ENCODE measurements at regions not wholly inside any gene's neighbourhood (a gene's known extent, or its start where the extent isn't known, plus 50 kb on each side); places are given as distances from the start of the nearest gene placed in this dataset.

- no peak overlapping the region for H2BK15ac ChIP-seq (ENCODE audit: low read length)
- H3K18ac ChIP-seq (ENCODE audit: extremely low read depth, low read length): no peak overlapping the region
- 40% methylated on average over 4 of the region's 4 CpGs; no CpG with 5 or more reads in 1 of the 2 experiments for WGBS, 2 experiments (ENCODE audit: extremely low coverage in 1 of 2, insufficient coverage in 1 of 2, insufficient read length in 1 of 2, insufficient replicate concordance in 2 of 2, low coverage in 1 of 2, low lambda C conversion rate in 2 of 2, missing lambda C conversion rate in 1 of 2)
- no peaks in the 10 kb centered on the region for H3K27me3 ChIP-seq (replicated peaks in 1 of 4; ENCODE audit: control insufficient read depth in 3 of 4, extremely low read depth in 1 of 4, insufficient read depth in 3 of 4, low read length in 3 of 4)
- no peak overlapping the region for H3K23ac ChIP-seq (ENCODE audit: insufficient read length)
- H2AFZ ChIP-seq (ENCODE audit: low read length): no peak overlapping the region
- no peak overlapping the region for H2BK12ac ChIP-seq (ENCODE audit: low read depth, low read length)
- H3K36me3 ChIP-seq (ENCODE audit: control insufficient read depth in 2 of 4, insufficient read depth in 4 of 4, low read length in 3 of 4): no peaks in the 10 kb centered on the region
- no peak overlapping the region for H3K56ac ChIP-seq (replicated peaks; ENCODE audit: insufficient read length, low read depth, low read length)
- no peak overlapping the region for H3K14ac ChIP-seq (ENCODE audit: insufficient read length)
- H3K9me3 ChIP-seq (ENCODE audit: insufficient read depth in 2 of 2, low read depth in 1 of 2, low read length in 1 of 2): 0 out of 4 replicates have a peak, but pooled peaks cover 0 to 2% of the 10 kb centered on the region in 2 experiments
- no peak overlapping the region for H4K8ac ChIP-seq (ENCODE audit: extremely low read depth, insufficient read depth, low read length)
- no peaks in the 10 kb centered on the region for H3K79me1 ChIP-seq (ENCODE audit: low read depth, low read length)
- H2BK120ac ChIP-seq (replicated peaks; ENCODE audit: low read depth, low read length): no peak overlapping the region
- POLR2A ChIA-PET (ENCODE audit: partially characterized antibody): interaction anchor here (0.7 kb wide), 1 partner anchor 514 kb away, joined by 3 read pairs; no protein-coding TSS in a partner anchor
- H4K5ac ChIP-seq (ENCODE audit: insufficient read length, low read depth, low read length): no peak overlapping the region
- no peak overlapping the region for H2BK20ac ChIP-seq (ENCODE audit: low read length)
- CTCF ChIA-PET (ENCODE audit: partially characterized antibody): interaction anchor here (0.7 to 5.3 kb wide), 67 partner anchors 9 to 487 kb away, joined by 3 to 50 read pairs (median 4); partner anchors contain the start of gene PCDH8
- H2AK5ac ChIP-seq (ENCODE audit: low read depth, low read length): no peak overlapping the region
- H3K79me2 ChIP-seq (ENCODE audit: control insufficient read depth in 1 of 2, insufficient read depth in 2 of 2, low read length in 2 of 2): no peaks in the 10 kb centered on the region
- H4K91ac ChIP-seq (replicated peaks; ENCODE audit: insufficient read length, low read length): no peak overlapping the region
- DNase-seq (ENCODE audit: low read depth in 1 of 2, low spot score in 2 of 2) (no peak), FAIRE-seq (no peak)
- no peaks in the 10 kb centered on the region for H4K20me1 ChIP-seq (replicated peaks in 1 of 2; ENCODE audit: control insufficient read depth in 1 of 2, insufficient read depth in 2 of 2, low read length in 2 of 2)
- no peak overlapping the region for H3K9ac ChIP-seq (replicated peaks in 1 of 4; ENCODE audit: extremely low read depth in 1 of 4, low read depth in 3 of 4, low read length in 3 of 4)
- H3K4me1 ChIP-seq (replicated peaks in 1 of 4; ENCODE audit: control insufficient read depth in 3 of 4, insufficient read depth in 4 of 4, low read length in 3 of 4): no peaks in the 10 kb centered on the region
- H2BK5ac ChIP-seq (ENCODE audit: low read depth, low read length): no peak overlapping the region
- no peak overlapping the region for H3K4me3 ChIP-seq (ENCODE audit: extremely low read depth in 1 of 4, insufficient read depth in 2 of 4, low read depth in 3 of 4, low read length in 4 of 4)
- no peaks in the 10 kb centered on the region for H3K23me2 ChIP-seq (ENCODE audit: low read depth, low read length)
- no peak overlapping the region for H3K27ac ChIP-seq (ENCODE audit: low read depth, low read length)
- H3K4ac ChIP-seq (replicated peaks; ENCODE audit: insufficient read length, low read depth, low read length): no peak overlapping the region
- no peak overlapping the region for H3K4me2 ChIP-seq (ENCODE audit: insufficient read depth in 1 of 2, low read depth in 2 of 2, low read length in 2 of 2)
- no peak for TF ChIP-seq BCL11A (IDR thresholded peaks at IDR 0.05; ENCODE audit: low read depth in 2 of 2, low read length in 2 of 2)
- no peak for TF ChIP-seq POLR2A (IDR thresholded peaks at IDR 0.05; ENCODE audit: control extremely low read depth in 1 of 2, low read depth in 2 of 2, low read length in 2 of 2)
- TF ChIP-seq USF2 (IDR thresholded peaks at IDR 0.05; ENCODE audit: low read length): no peak
- TF ChIP-seq RAD21 (IDR thresholded peaks at IDR 0.05 in 1 of 2, conservative IDR thresholded peaks at IDR 0.05 in 1 of 2; ENCODE audit: low read depth in 2 of 2, low read length in 2 of 2): no peak
- TF ChIP-seq GTF2F1 (IDR thresholded peaks at IDR 0.05; ENCODE audit: borderline replicate concordance, low read depth, low read length): no peak
These were observed 123.4 kb downstream of the OLFM4 start for GRCh38 chr13:53152057-53152421.
